H54 (cell line): ENCODE measurements at regions not wholly inside any gene's neighbourhood (a gene's known extent, or its start where the extent isn't known, plus 50 kb on each side); places are given as distances from the start of the nearest gene placed in this dataset.
A peak's percentile ranks its signal among the peaks of the same experiment; 100 is the strongest.
"Not testable (repeated sequence)": the region's sequence is repeated elsewhere in the genome, so short reads cannot be mapped to it uniquely, and the experiment has no call there.

Experiments used
- DNase-seq: peaks from one replicate; pipeline ENCODE4 v3.0.0; 2011; ENCODE audit warnings: low spot score, mixed read lengths; ENCODE audit not compliant: insufficient read length
- FAIRE-seq: peaks from 3 replicates; lab custom pipeline; 2011; peaks lifted over from hg19 to GRCh38; lab: Jason Lieb, UNC
- POLR2A ChIP-seq: IDR thresholded peaks from 2 replicates; pipeline ENCODE4 v1.6.1; 2011; ENCODE audit warnings: low read depth, mild to moderate bottlenecking, low read length

GRCh38 chr10:29734962-29735627 is 100.3 kb upstream of the SVIL start:
- no peak for FAIRE-seq
- TF ChIP-seq POLR2A: 0 out of 2 replicates have a peak, but pooled peaks have one; percentile 3
- DNase-seq: peak; percentile 56

- DNase-seq (no peak), FAIRE-seq (no peak)
- no peak for TF ChIP-seq POLR2A
Observed at GRCh38 chr10:29734640-29734961, 99.8 kb upstream of the SVIL start.

DNA sequence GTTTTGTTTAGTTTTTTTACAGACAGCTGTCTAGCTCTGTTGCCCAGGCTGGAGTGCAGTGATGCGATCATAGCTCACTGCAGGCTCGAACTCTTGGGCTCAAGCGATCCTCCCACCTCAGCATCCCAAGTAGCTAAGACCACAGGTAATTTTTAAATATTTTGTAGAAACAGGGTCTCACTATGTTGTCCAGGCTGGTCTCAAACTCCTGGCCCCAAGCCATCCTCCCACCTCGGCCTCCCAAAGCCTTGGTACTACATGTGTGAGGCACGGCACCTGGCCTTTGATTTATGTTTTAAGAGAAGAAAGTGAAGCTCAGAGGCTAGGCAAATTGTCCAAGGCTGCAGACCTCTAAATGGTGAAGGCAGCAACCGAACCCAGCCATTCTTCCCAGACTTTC is 98.6 kb upstream of the SVIL start:
- DNase-seq: no peak

GRCh38 chr10:29732918-29733317 is 98.1 kb upstream of the SVIL start:
- DNase-seq (no peak), FAIRE-seq (no peak)
- TF ChIP-seq POLR2A: no peak

More for the DNA sequence above, 98.6 kb upstream of the SVIL start:
- FAIRE-seq: no peak
- TF ChIP-seq POLR2A: no peak

- FAIRE-seq (no peak), DNase-seq (no peak)
- no peak for TF ChIP-seq POLR2A
Observed at GRCh38 chr10:29731760-29732159, 97.0 kb upstream of the SVIL start.

DNA sequence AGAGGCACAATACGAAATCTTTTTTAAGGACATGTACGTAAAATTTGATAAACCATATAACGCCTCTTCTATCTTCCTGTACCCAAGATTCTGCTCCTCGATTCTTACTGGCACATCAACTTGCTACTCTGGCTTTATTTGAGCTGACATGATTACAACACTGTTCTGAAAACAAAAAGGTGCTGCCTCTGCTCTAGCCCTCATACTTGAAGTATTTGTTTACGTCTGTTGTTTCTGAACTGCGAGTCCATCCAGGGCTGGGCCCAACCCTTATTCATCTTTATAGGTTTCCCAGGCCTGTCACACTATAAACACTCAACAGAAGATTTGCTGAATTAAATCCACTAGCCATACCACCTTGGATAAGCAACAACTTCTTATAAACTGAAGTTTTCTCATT is 96.2 kb upstream of the SVIL start:
- FAIRE-seq: no peak
- DNase-seq: no peak
- TF ChIP-seq POLR2A: no peak

DNA sequence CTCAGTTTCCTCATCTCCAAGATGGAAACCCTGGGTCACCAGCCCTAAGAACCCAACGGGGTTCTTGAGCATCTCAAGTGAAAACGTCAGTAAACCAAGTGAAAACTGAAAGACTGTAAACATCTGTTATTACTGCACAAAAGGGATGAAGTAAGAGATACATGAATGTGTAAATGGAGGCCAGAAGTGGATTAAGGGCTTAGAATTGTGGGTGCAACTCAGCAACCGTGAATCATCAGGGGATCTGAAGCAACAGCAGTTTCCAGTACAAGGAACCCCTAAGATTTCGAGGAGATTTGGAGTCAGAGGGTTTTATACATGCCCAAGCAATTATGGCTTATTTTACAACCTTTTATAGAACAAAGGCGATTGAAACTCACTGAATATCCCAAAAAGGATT is 95.7 kb upstream of the SVIL start:
- FAIRE-seq (no peak), DNase-seq (no peak)
- no peak for TF ChIP-seq POLR2A

GRCh38 chr10:29728541-29729049 is 93.8 kb upstream of the SVIL start:
- FAIRE-seq: no peak
- TF ChIP-seq POLR2A: no peak
- no peak for DNase-seq

GRCh38 chr10:29725927-29726326 is 91.2 kb upstream of the SVIL start:
- not testable (repeated sequence) for DNase-seq, FAIRE-seq

DNA sequence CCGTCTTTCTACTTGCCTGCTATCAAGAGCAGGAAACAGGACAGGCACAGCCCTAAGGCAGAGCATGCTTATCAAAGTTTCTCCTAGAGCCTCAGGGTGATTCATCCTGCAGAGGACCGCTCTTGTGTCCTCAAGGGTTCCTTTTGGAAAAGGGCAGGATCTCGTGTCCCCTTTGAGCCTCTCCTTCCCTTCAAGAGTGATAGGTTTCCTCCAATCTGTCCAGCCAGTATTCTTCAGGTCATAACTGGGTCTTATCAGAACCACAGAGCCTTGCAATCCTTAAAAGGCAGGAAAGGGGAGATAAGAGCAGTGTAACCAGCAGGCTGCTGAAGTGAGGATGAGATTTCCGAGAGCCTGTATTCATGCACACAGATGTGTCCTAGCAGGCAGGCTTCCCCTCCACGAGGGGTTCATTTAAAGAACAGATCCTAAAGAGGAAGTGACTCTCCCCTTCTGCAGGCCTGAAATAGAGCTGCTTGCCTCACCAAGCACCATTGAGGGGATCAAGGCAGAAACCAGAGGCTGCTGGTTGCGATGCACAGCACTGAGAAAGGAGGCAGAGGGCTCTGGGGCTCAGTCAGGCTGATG is 90.5 kb upstream of the SVIL start:
- DNase-seq: no peak
- TF ChIP-seq POLR2A: no peak
- FAIRE-seq: no peak

GRCh38 chr10:29723726-29724125 is 89.0 kb upstream of the SVIL start:
- FAIRE-seq: no peak
- no peak for TF ChIP-seq POLR2A
- DNase-seq: no peak

DNA sequence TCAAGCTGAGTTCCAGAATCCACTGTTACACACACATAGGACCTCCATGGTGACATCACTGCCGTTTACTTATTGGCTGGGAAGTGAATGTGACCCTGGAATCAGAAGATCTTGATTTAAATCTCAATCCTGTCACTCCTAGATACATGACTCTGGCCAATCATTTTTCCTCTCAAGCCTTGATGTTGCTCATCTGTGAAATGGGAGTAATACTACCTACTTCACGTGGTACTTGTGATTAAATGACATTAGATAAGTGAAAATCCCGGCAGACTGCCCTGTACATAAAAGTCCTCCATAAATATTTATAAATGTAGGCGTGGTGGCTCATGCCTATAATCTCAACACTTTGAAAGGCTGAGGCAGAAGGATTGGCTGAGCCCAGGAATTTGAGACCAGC is 88.0 kb upstream of the SVIL start:
- no peak for FAIRE-seq

DNA sequence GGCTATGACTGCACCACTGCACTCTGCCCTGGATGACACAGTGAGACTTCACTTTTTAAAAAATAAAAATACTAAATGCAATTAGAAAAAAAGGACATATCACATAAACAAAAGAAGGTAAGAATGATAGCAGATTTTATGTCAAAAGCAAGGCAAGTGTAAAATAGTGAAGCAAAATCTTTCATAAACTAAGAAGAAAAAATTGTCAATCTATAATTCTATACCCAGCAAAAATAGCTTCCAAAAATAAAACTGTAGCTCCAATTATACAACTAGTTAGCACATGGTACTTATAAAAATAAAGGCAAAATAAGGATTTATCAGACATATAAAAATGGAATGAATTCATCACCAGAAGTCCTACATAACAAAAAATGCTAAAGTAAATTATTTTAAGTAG is 85.4 kb upstream of the SVIL start:
- FAIRE-seq (no peak), DNase-seq (no peak)
- no peak for TF ChIP-seq POLR2A

More for the DNA sequence above, 88.0 kb upstream of the SVIL start:
- no peak for DNase-seq
- TF ChIP-seq POLR2A: no peak

GRCh38 chr10:29719281-29719675 is 84.5 kb upstream of the SVIL start:
- FAIRE-seq (no peak), DNase-seq (no peak)
- no peak for TF ChIP-seq POLR2A

DNA sequence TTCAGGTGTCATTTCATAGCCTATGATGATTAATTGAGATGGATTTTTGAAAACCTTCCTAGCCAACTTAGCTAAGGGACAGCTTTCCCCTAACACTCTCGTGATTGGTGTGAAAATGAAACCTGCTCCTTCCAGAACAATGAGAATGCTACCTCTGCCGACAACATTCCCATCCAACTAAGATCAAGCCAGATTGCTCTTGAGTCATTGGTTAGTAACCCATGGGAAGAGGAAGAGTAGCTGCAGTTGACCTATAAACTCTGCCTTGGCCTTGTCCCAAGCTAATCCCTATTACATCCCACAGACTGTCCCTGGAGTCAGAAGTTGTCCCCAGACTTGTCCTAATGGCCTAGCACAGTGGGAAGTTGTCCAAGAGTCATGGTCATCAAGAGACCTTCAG is 80.5 kb upstream of the SVIL start:
- no peak for TF ChIP-seq POLR2A
- DNase-seq (no peak), FAIRE-seq (peak; percentile 96)
